GM19455 (cell line): ENCODE measurements at regions not wholly inside any gene's neighbourhood (a gene's known extent, or its start where the extent isn't known, plus 50 kb on each side); places are given as distances from the start of the nearest gene placed in this dataset.

Source experiments
- ATAC-seq: cut with Tn5 transposase; IDR thresholded peaks from one replicate; pipeline ENCODE4 v1.9.1; 2021; ENCODE audit not compliant: unreplicated experiment

DNA sequence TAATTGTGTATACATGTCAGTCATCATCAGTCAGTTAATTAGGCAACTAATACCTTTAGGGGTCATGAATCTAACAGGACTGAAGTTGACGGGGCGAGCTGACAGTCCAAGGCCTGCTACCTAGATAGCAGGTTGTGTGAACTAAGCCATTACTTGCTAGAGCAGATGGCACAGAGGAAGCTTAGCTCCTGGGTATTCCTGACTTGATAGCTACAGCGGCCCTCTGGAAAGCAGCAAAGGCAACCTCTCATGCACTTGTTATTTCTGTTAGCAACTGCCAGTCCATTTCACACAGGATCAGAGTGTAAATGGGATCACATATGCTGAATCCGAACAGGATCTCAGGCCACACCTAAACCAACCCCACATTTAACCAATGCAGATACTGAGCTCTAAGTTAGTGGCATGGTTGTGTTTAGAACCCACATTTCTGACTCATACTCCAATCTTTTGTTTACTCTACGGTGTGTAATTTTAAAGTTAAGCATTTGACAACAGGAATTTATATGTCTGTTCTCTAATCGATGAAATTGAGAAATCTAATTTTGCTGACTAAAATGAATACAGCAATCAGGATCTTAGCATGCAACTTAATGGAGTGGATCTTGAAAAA, 521.3 kb upstream of the ZNF608 start:
- no peak for ATAC-seq

DNA sequence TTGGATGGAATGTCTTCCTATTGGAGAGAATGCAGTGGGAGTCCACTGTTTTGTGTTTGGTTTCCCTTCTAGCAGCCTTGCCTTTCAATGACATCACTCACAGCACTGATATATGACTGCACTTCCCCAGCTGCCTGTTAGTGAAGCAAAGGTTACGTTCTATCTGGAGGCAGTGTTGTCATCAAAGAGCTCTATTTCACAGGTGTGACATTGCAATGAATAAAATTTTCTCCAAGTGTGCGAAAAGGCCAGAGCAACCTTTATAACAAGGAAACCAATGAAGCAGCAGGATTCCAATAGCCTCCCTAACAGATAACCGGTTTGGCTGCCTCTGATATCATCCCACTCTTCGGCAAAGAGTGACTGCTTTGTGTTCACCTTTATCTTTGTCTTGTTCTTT, 523.5 kb upstream of the ZNF608 start:
- ATAC-seq: no peak

DNA sequence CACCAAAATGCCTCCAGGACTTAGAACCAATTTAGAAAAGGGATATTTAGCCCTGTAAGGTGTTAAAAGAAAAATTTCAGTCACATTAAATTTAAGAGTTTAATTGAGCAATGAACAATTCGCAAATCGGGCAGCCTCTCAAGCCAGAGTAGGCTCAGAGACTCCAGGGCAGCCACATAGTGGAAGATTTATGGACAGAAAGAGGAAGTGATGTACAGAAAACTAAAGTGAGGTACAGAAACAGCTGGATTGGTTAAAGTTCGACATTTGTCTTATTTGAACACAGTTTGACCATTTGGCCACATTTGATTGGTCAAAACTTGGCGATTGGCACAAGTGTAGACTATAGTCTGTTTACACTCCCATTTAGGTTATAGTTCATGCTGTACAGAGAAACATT, 525.9 kb upstream of the ZNF608 start:
- no peak for ATAC-seq

DNA sequence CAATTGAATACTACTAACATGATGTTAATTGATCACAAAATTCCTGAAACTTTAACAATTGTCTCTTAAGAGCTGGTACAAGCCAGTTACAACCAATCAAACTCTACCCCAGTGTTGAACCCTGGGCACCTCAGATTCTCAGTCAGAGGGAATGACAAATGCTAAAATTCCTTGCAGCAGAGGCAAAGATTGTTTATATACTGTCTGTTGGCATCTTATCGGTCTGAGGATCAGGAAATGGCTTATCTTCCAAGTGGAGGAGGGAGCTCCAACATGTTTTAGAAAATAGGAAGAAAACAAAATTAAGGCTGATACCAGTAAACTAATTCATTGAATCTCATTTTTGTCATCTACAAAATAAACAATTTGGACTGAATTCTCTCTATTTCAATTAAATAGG, 527.8 kb upstream of the ZNF608 start:
- no peak for ATAC-seq

DNA sequence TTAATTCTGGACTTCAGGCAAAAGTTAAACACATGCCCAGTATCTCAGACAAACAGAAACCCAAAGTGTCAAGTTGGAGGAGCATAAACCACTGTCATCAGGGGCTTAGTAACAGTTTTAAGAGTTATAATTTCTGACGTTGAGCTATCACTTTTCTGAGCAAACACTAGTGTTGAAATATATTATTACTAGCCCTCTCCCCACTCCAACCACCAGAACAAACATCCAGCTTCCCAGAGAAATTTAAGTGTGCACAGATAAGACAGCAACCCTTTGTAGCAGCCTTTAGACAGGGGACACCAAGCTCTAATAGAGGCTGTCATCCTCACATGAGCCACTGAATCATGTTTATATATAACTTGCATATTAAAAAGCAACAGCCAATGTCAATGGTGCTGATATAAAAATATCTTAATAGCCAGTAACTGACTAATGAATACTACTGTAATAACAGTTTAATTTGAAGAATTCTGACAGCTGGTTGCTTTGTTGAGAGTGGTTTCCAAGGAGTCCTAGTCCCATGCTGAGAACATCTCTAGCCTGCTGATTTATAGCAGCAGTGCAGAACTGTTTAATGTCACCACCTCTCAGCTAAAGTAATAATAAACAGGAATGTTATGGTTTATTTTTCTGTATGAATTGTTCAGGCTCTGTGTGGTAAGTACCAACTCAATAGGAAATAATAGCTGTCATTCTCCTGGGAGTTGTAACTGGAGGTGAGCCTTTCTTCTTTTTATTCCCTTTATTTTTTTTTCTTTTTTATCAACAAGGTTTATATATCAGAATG, 528.7 kb upstream of the ZNF608 start:
- no peak for ATAC-seq

DNA sequence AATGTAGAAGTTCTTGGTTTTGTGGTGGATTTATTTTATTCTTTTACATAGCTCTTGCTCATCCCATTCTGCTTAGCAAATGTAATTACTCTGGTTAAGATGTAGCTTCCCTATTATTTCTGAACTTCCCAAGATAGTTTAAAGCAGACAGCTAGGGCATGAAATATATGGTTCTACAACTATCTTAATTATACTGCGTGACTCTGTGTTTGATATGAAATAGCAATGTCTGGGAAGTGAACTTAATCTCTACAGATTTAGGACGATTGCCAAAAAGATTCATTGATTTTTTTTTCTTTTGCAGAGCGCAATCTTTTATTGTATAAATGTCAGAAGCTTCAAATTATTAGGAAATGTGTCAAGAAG, 529.3 kb upstream of the ZNF608 start:
- no peak for ATAC-seq

- ATAC-seq: no peak
Measured at GRCh38 chr5:125276096-125276495, 529.7 kb upstream of the ZNF608 start.

GRCh38 chr5:125277494-125278154, 531.2 kb upstream of the ZNF608 start:
- no peak for ATAC-seq

- no peak for ATAC-seq
Measured at GRCh38 chr5:125278711-125279110, 532.3 kb upstream of the ZNF608 start.

DNA sequence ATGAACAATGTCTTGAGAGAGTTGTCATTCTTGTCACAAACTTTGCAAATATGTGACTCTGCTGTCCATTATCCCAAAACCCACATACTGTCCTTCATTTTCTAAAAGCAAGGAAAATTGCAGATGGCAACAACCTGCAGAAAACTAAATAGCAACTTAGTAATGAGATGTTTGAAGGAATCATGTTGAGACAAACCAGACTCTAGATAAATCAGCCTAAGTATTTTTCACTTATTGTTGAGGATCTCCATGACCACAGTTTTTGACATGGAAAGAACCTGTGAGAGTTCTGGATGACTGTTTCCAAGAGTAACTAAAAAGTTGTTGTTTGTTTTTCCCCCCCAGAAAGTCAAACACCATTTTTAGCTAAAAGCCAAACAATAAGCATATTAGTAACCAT, 535.2 kb upstream of the ZNF608 start:
- no peak for ATAC-seq

DNA sequence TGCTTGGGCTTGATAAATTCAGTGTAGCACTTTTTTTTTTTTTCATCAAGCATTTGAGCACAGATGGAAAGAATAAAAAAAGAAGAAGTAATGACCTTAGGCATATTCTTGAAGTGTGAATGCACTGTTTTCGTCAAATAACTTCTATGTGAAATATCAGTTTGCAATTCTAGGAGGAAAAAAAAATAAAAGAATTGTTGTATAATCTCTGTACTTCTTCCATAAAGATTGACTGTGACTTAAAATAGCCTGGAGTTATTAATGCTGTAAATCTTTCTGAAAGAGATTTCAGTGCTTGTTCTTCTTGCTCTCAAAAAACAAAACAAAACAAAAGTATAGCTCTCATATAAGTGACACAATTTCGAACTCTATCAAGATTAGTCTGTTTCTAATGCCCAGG, 536.9 kb upstream of the ZNF608 start:
- ATAC-seq: no peak

DNA sequence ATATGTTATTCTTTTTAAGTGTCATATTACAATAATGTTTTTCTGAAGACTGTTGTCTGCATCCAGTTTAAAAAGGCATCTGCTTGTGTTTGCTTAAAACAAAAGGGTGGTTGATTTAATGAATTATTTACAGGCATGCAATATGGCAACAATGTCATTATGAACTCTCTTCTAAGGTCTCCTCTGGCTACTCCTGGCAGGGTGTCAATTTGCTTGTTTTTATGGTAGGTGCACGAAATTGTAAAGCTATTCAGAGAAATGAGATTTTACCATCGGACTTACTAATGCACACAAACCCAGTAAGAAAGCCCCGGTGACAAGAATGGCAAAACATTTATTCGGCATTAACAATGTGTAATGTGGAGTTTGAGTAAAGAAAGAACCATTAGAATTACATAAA, 539.8 kb upstream of the ZNF608 start:
- ATAC-seq: no peak

DNA sequence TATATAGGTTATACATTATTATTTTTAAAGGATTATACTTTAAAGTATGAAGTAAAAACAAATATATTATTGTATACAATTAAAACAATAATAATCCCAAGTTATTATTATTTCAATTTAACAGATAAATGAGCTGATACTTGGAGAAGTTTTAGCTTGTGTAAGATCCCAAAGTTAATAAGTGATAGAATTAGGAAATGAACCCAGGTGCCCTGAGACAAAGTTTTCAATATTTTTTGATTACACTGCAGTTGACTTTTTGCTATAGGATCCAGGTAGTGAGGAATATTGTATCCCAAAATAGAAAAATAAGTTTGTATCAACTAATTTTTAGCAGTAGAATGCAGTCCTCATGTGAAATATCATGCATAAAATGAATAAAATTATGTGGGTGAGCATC, 543.2 kb upstream of the ZNF608 start:
- ATAC-seq: no peak

DNA sequence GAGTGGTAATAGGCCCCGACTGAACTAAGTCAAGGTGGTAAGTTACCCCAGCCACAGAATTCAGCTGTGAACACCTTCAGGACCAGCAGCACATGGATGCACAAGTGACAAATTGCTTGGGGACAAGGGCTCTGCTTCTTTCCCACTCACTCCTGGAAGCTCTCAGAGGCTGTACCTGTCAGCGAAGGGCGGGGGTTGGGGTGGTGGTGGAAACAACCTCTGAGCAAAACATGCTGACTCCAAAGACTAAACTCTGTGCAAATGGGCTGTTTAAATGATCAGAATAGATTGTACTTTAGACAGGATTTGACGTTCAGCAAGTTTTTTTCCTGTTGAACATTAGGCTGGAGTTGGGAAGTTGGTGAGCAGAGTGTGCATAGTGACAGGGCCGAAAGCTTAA, 544.5 kb upstream of the ZNF608 start:
- no peak for ATAC-seq

- ATAC-seq: no peak
Measured at GRCh38 chr5:125291447-125291846, 545.0 kb upstream of the ZNF608 start.

DNA sequence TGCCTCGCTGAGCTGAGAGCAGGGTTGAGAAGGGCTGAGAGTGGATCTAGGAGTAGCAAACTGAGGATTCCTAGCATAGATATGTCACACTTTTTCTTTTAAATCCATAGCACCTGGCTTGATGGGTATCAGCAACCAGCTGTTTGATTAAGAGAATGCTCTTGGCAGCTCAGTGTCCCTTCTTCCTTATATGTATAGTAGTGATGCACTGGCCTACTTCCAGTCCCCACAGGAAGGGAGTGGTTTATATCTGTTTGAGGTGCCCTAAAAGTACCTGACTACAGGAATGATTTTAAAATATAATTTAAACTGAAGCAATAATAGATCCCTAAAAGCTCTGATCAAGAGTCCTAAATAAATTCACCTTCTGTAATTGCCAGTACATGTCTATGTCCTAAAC, 546.8 kb upstream of the ZNF608 start:
- no peak for ATAC-seq

GRCh38 chr5:125293726-125294125, 547.3 kb upstream of the ZNF608 start:
- no peak for ATAC-seq

DNA sequence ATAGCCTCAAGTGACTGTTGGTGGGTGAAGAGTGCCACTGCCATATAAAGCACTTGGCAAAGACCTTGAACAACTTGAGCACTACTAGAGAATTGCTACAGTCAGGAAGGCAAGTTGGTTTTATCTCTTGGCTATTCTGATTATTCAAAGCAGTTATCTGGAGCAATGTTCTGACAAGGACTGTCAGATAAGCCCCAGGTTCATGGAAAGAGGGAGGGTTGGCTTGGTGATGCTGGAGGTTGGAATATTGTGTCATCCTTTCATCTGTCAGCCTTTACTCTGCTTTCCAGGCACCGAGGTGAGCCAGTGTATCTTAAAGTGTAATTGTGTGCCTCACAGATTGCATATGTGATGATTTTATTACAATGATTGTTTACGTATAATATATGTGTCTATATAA, 548.4 kb upstream of the ZNF608 start:
- no peak for ATAC-seq

DNA sequence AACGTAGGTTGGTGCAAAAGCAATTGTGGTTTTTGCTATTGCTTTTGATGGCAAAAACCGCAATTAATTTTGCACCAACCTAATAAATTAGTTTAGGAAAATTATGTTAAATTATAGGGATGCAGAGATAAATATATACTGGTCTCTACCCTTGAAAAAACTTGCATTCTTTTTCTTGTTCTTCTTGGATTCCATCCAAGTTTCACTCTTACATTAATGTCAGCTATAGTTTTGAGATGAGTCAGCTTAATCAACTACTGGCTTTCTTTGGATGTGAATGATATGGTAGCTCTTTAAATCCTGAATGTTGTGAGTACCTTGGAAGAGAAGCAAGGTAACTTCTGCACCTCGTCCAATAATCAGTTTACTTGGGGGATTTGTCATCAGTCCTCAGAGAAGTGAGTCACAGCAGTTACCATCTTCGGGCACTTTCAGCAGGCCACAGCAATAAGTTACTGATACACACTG, 549.0 kb upstream of the ZNF608 start:
- ATAC-seq: no peak

DNA sequence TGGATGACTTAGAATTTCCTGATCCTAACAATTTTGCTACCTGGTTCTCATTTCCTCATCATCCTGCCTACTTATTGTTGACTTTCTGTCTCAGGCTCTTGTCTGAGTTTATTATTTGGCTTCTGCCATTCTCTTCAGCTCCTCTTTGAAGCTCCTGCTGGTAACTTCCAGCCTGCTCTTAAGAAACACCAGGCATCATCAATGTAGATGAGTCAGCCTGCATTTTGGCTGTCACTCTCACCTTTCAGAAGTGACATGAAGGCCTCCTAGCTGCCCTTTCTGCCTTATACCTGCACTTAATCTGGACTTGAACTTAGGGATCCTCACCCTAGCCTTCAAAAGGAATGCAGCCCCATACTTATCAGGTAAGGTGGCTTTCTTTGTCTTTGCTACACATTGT, 551.8 kb upstream of the ZNF608 start:
- no peak for ATAC-seq

DNA sequence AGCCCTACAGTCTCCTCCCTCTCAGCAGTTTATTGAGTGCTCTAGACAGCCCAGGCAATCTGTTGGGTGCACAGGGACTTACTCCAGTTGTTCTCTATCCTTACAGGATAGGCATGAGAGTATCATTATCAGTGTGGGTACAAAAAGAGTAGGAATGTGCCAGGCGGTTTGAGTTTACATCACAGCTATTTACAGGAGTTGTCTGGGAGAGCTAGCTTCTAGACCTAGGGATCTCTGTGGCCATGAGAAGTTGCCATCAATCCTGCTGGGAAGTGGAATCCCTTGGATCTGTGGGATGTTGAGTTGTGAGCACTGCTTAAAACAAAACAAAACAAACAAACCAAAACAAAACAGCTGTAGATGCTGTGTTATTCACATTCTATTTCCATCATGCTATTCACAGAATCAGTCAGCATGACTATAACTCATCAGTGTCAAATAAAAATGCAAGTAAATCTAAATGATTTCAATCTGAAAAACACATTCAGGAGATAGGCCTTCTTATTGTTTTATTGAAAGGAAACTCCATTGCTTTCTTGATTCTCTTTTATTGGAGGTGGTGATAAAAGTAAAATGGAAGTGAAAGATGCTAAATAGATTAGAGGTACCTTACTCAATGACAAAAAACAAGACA, 552.4 kb upstream of the ZNF608 start:
- no peak for ATAC-seq

DNA sequence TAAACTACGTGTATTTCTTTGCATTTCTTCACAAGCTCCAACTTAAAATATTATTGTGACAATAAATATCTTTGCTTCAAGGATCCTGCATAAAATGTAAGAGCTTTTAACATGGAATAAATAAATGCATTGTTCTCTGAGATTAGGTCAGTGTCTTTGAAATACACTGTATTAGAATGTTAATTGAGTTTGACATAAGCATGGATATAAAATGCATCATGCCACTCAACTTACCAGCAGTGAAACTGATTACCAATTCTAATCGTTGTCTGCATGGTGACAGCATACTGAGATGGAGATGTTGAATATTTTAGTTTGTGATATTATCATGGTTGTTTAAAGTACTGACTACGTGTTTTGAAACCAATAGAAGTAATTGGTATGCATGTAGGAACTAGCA, 555.3 kb upstream of the ZNF608 start:
- ATAC-seq: no peak
